Left kidney (tissue), 1 donor: ENCODE measurements at regions not wholly inside any gene's neighbourhood (a gene's known extent, or its start where the extent isn't known, plus 50 kb on each side); places are given as distances from the start of the nearest gene placed in this dataset.
"Not testable (repeated sequence)": the region's sequence is repeated elsewhere in the genome, so short reads cannot be mapped to it uniquely, and the experiment has no call there.

Source experiments
- DNase-seq: peaks from one replicate; pipeline ENCODE4 v3.0.0-alpha.2; 2013

GRCh38 chr3:166818464-166818863 is 561.6 kb downstream of the ZBBX start:
- no peak for DNase-seq

GRCh38 chr3:166817269-166817668 is 562.8 kb downstream of the ZBBX start:
- DNase-seq = not testable (repeated sequence)

- no peak for DNase-seq
Observed at GRCh38 chr3:166810741-166811445, 569.2 kb downstream of the ZBBX start.

- DNase-seq = no peak
Observed at GRCh38 chr3:166809520-166809919, 570.6 kb downstream of the ZBBX start.

- no peak for DNase-seq
Observed at GRCh38 chr3:166788936-166789335, 591.2 kb downstream of the ZBBX start.

- no peak for DNase-seq
Observed at GRCh38 chr3:166785876-166786275, 594.2 kb downstream of the ZBBX start.

- no peak for DNase-seq
Observed at GRCh38 chr3:166783206-166783605, 596.9 kb downstream of the ZBBX start.

- DNase-seq = no peak
Observed at GRCh38 chr3:166764698-166765318, 615.3 kb downstream of the ZBBX start.

- no peak for DNase-seq
Observed at GRCh38 chr3:166759736-166760513, 620.2 kb downstream of the ZBBX start.

GRCh38 chr3:166752214-166752613 is 627.9 kb downstream of the ZBBX start:
- DNase-seq = no peak

GRCh38 chr3:166743481-166744134 is 636.5 kb downstream of the ZBBX start:
- DNase-seq = no peak

- DNase-seq = no peak
Observed at GRCh38 chr3:166734734-166735133, 645.4 kb downstream of the ZBBX start.

- no peak for DNase-seq
Observed at GRCh38 chr3:166731701-166732100, 648.4 kb downstream of the ZBBX start.

GRCh38 chr3:166721466-166721865 is 658.6 kb downstream of the ZBBX start:
- DNase-seq = no peak

- DNase-seq = no peak
Observed at GRCh38 chr3:166714206-166714605, 665.9 kb downstream of the ZBBX start.

GRCh38 chr3:166713787-166714186 is 666.3 kb downstream of the ZBBX start:
- no peak for DNase-seq

GRCh38 chr3:166706094-166706493 is 674.0 kb downstream of the ZBBX start:
- no peak for DNase-seq

GRCh38 chr3:166697495-166697894 is 682.6 kb downstream of the ZBBX start:
- no peak for DNase-seq

GRCh38 chr3:166696103-166696502 is 684.0 kb downstream of the ZBBX start:
- no peak for DNase-seq

- DNase-seq = no peak
Observed at GRCh38 chr3:166688665-166689064, 691.4 kb downstream of the ZBBX start.

GRCh38 chr3:166685246-166685645 is 694.9 kb downstream of the ZBBX start:
- no peak for DNase-seq

GRCh38 chr3:166684077-166684476 is 696.0 kb downstream of the ZBBX start:
- DNase-seq = not testable (repeated sequence)

GRCh38 chr3:166669781-166670180 is 710.3 kb downstream of the ZBBX start:
- no peak for DNase-seq
